GM19023 (cell line): ENCODE measurements at regions not wholly inside any gene's neighbourhood (a gene's known extent, or its start where the extent isn't known, plus 50 kb on each side); places are given as distances from the start of the nearest gene placed in this dataset.
"Not testable (repeated sequence)": the region's sequence is repeated elsewhere in the genome, so short reads cannot be mapped to it uniquely, and the experiment has no call there.

Experiments used
- ATAC-seq: cut with Tn5 transposase; IDR thresholded peaks from one replicate; pipeline ENCODE4 v1.9.1; 2021; ENCODE audit warnings: mild to moderate bottlenecking, moderate library complexity; ENCODE audit not compliant: unreplicated experiment

- no peak for ATAC-seq
Measured at GRCh38 chr12:131249246-131250027, 295.7 kb downstream of the ADGRD1 start.

GRCh38 chr12:131250028-131250950, 296.6 kb downstream of the ADGRD1 start:
- no peak for ATAC-seq

DNA sequence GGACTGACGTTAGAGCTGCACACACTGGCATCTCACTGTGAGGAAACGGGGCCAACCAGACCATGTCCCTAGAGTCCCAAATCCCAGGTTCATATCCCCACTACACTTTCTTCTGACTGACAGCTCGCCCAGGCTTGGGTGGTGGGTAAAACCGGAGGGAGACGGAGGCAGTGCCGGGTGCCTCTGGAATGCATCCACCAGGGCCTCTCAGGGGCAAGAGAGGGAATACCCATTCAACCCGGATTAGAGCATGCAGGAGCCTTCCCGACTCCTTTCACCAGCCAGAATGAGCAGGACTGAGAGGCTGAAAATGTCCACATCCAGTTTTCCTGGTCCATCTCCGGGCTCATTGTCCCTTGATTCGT, 297.2 kb downstream of the ADGRD1 start:
- ATAC-seq: no peak

GRCh38 chr12:131251336-131252101, 297.8 kb downstream of the ADGRD1 start:
- no peak for ATAC-seq

GRCh38 chr12:131253376-131254026, 299.8 kb downstream of the ADGRD1 start:
- ATAC-seq: no peak

DNA sequence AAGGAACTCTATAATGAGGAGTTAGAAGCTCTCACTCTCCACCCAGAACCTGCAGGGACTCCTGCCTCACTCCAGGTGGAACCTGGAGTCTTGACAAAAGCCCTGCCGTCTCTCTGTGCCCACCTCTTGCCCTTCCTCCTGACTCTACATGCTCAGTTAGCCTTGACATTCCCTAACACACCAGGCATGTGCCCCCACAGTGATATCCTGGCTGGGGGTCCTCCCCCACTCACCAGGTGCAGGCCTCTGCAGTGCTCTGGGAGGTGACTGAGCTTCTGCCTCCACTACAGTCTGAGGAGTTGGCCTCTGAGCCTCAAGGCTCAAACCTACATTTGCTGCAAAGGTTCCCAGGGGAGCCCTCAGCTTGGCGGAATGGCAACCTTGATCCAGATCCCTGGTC, 300.7 kb downstream of the ADGRD1 start:
- no peak for ATAC-seq

DNA sequence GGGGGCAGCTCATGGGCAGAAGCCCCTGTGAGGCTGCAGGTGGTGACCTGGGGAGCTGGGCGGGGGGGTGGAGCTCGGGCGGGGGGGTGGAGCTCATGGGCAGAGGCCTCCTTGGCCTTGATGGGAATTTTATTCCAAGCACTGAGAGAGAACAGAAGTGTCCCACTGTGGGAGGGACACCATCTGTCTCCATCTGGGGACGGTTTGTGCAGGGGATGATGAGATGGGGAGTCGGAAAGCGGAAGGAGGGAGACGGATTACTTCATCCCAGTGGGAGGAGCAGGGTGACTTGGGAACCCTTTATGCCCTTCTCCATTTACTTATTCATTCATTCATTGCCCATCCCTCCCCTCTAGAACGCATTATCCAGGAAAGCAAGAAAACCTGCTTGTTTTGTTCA, 304.7 kb downstream of the ADGRD1 start:
- ATAC-seq: no peak

GRCh38 chr12:131260251-131260905, 306.7 kb downstream of the ADGRD1 start:
- ATAC-seq: no peak

GRCh38 chr12:131260954-131261353, 307.2 kb downstream of the ADGRD1 start:
- no peak for ATAC-seq

DNA sequence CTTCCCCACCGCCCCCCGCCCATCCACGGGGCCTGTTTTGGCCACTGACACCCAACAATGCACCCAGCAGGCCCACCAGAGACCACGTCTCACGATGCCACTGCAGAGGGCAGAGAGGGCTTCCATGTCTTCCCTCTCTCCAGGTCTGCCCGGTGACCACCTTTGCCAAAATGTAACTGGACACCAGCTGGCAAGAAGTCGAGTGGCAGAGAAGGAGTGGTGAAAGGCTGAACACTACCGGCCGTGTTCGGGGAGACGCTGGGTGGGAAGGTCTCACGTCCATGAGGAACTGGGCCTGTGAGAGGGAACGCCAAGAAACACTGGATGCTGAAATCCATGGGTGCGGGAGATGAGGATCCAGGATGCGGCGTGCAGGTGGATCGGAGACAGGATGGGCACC, 308.2 kb downstream of the ADGRD1 start:
- no peak for ATAC-seq

DNA sequence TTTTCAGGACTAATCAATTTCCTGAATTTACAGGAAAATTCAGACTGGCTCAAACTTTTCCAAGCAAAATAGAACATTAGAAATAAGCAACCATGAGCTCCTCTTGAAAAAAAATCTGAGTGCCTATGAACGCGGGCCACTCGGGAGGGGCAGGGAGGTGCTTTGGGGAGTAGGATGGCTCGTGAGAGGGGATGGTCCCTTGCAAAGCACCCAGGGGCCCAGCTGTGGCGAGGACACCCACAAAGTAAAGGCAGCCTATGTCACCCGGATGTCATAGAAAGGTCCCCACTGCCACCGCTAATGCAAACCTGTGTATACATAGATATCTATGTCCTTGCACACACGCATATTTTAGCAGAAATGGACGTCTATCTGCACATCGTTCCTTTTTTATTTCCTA, 309.9 kb downstream of the ADGRD1 start:
- ATAC-seq: no peak

DNA sequence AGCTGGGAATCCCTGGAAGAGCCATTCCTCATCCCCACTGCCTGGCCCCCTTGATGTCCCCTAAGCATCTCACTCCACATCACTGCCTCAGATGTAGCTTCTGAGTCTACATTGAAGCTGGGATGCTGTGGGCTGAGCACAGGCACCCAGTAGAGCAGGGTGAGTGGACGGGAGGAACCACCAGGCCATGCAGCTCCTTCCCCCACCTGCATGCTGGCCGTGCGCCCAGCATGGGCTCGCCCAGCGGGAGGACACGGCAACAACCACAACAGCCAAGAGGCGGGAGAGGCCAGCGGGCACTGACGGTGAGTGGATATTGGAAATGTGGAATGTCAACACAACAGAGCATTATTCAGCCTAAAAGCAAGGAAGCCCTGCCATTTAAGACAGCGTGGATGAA, 310.9 kb downstream of the ADGRD1 start:
- ATAC-seq: no peak

- no peak for ATAC-seq
Measured at GRCh38 chr12:131266591-131267467, 313.1 kb downstream of the ADGRD1 start.

GRCh38 chr12:131267576-131267975, 313.9 kb downstream of the ADGRD1 start:
- ATAC-seq: no peak

DNA sequence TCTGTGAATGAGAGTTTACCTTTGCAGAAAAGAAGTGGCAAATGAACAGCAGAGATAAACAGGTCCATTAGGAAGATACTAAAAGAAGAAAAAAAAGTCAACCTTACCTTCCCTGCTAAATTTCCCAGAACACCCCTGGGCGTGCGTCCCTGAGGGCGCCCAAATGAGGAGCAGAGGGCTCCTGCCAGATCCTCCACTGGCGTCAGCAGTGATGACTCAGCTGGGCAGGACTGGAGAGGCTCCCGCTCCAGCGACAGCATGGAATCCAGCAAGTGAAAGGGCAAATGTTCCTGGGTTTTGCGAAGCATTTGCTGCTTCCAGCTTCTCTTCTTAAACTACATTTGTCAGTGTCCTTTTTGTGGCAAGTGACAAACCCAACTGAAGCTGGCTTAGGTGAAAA, 314.4 kb downstream of the ADGRD1 start:
- ATAC-seq: not testable (repeated sequence)

DNA sequence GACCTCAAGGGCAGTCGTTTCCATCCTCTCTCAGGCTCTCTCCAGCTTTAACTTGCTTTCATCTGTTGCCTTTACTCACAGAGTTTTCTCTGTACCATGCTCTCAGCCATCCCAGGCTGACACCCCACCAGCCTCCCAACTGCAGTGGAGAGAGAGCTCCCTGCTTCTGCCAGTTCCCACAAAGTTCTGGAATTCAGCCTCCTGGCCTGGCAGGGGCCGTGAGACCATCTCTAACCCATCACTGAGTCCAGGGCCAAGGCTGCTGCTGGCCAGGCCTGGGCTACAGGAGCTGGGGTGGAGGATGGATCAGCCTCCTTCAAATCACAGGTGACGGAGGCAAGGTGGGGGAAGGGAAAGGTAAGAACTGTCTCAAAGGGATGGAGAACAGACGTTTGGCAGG, 314.9 kb downstream of the ADGRD1 start:
- ATAC-seq: not testable (repeated sequence)

DNA sequence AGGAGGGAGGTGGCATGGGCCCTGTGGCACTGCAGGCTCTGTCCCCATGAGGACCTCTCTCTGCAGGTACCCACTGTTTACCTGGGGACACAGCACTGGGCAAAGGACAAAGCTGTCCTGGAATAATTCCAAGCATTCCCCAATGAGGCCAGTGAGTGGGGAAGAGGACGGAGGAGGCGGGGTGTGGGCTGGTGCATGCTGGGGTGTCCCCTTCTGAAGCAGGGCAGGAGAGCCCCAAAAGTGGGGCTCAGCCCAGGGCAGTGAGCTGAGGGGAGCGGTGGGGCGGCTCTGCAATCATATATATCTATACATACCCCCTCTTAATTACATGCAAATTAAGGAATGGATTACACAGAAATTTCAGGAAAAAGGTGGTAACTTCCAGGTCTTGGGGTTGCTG, 315.8 kb downstream of the ADGRD1 start:
- ATAC-seq: no peak

DNA sequence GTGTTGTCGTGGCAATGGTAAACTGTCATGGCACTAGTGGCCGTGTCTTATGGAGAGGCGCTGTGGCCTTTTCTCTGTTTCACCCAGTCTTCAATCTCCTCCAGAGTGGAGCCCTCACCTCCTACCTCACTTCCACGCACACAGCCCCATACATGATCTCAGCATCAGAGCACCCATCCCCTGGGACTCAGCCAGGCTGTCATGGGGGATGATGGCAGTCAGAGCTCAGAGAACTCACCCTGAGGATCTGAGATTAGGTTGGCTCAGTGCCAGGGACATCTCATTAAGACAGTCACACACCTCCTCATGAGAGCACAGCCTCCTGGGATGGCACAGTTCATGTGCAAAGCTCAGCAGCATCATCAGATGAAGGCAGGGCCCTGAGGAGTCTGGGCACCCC, 316.3 kb downstream of the ADGRD1 start:
- not testable (repeated sequence) for ATAC-seq

- ATAC-seq: no peak
Measured at GRCh38 chr12:131271724-131272123, 318.0 kb downstream of the ADGRD1 start.
